ENCODE measurements at regions not wholly inside any gene's neighbourhood (a gene's known extent, or its start where the extent isn't known, plus 50 kb on each side); places are given as distances from the start of the nearest gene placed in this dataset.

DNA sequence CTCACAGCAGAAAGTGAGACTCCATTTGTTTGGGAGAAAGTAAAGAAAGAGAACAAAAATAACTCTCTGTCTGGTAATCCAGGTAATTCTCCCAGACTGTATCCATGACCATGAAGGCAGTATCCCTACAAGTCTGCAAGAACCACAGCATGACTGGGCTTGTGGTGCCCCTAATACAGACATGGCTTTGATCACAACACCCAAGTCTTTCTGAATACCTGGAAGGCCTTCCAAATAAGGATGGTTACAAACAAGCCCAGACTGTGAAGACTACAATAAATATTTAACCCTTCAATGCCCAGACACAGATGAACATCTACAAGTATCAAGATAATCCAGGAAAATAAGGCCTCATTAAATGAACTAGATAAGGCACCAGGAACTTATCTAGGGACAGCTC, 481.1 kb upstream of the RORB start:
- TF ChIP-seq, protein P1, sequence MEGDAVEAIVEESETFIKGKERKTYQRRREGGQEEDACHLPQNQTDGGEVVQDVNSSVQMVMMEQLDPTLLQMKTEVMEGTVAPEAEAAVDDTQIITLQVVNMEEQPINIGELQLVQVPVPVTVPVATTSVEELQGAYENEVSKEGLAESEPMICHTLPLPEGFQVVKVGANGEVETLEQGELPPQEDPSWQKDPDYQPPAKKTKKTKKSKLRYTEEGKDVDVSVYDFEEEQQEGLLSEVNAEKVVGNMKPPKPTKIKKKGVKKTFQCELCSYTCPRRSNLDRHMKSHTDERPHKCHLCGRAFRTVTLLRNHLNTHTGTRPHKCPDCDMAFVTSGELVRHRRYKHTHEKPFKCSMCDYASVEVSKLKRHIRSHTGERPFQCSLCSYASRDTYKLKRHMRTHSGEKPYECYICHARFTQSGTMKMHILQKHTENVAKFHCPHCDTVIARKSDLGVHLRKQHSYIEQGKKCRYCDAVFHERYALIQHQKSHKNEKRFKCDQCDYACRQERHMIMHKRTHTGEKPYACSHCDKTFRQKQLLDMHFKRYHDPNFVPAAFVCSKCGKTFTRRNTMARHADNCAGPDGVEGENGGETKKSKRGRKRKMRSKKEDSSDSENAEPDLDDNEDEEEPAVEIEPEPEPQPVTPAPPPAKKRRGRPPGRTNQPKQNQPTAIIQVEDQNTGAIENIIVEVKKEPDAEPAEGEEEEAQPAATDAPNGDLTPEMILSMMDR (IDR thresholded peaks at IDR 0.05; ENCODE audit: extremely low read depth in 1 of 2, insufficient read depth in 1 of 2, low read depth in 1 of 2, low read length in 2 of 2), result no peak
- no peak for TF ChIP-seq POLR2AphosphoS5 (IDR thresholded peaks at IDR 0.05; ENCODE audit: insufficient read depth, low read depth, low read length)
- TF ChIP-seq POLR2A (IDR thresholded peaks at IDR 0.05; ENCODE audit: low read depth, low read length), result no peak
- no peak for TF ChIP-seq EZH2 (IDR thresholded peaks at IDR 0.05; ENCODE audit: borderline replicate concordance, low read depth, low read length, severe bottlenecking)
- TF ChIP-seq MYC (IDR thresholded peaks at IDR 0.05; ENCODE audit: low read depth, low read length), result no peak
- no peak for TF ChIP-seq FOS (IDR thresholded peaks at IDR 0.05; ENCODE audit: borderline replicate concordance, insufficient read depth, low read length)

Measured in endothelial cell of umbilical vein (primary cell).